ENCODE measurements at regions not wholly inside any gene's neighbourhood (a gene's known extent, or its start where the extent isn't known, plus 50 kb on each side); places are given as distances from the start of the nearest gene placed in this dataset.
A peak's percentile ranks its signal among the peaks of the same experiment; 100 is the strongest.

DNA sequence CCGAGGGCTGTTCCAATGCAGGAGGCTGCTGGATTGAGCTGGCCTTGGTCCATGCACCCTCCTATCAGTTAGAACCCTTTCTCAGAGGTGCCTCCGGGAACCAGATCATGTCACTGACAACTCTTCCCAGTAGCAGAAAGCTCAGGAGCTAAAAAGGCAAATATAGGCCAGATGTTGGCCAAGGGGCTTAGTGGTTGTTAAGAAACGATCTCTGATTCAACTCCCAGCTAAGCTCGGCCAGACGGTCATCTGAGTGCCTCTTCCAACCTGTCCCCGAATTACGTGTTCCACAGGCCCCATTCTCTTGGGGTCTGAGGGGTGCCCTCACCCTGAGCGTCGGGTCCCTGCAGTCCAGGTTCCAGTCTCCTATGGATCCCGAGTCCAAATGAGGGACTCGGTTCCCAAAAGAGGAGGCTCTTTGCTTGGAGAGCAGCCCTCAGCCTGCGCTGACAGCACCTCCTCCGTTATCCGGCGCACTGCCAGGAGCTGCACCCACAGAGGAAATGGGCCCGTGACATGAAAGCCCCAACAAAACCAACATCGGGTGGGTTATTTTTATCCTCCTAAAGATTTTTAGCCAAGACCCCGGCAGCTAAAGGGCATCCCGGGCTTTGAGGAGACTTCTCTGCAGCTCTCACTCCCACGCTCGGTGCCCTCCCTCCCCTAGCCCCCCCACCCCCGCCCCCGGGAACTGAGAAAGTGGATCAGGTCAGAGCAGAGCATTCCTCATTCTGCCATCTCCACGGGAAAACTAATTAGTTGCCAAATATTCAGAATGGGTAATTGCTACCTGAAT lies 106.6 kb upstream of the ID2 start:
- Histone ChIP-seq H3K27me3 (ENCODE audit: insufficient read depth, low read length) (0 out of 2 replicates have a peak, but pooled peaks cover 3% of the 10 kb centered on the region), H3K23me2 (ENCODE audit: insufficient read length, low read depth, low read length, poor library complexity, severe bottlenecking) (no peaks in the 10 kb centered on the region), H3K4ac (ENCODE audit: low read depth, low read length) (no peak overlapping the region), H4K8ac (replicated peaks; ENCODE audit: insufficient read length, low read depth, low read length) (no peak overlapping the region), H3K14ac (ENCODE audit: insufficient read depth, low read length) (no peak overlapping the region), H3K18ac (ENCODE audit: insufficient read length, low read depth, low read length) (no peak overlapping the region), H3K79me2 (ENCODE audit: insufficient read depth, low read length) (no peaks in the 10 kb centered on the region), H3K23ac (ENCODE audit: insufficient read length, low read depth, low read length) (no peak overlapping the region), H3T11ph (ENCODE audit: low read length) (no peak overlapping the region), H3K56ac (ENCODE audit: insufficient read length, low read depth, low read length) (no peak overlapping the region), H2BK20ac (ENCODE audit: low read depth, low read length, poor library complexity, severe bottlenecking) (no peak overlapping the region), H2BK5ac (ENCODE audit: insufficient read length, low read length) (no peak overlapping the region), H3K27ac (ENCODE audit: insufficient read length, low read depth, low read length) (no peak overlapping the region), H4K20me1 (ENCODE audit: control insufficient read depth, insufficient read depth, insufficient read length) (no peaks in the 10 kb centered on the region), H4K5ac (ENCODE audit: insufficient read length, low read depth, low read length) (no peak overlapping the region), H3K4me1 (ENCODE audit: insufficient read depth, low read length) (0 out of 2 replicates have a peak, but pooled peaks cover 2% of the 10 kb centered on the region), H2AFZ (ENCODE audit: low read length) (no peak overlapping the region), H2BK12ac (ENCODE audit: insufficient read length, low read depth, low read length) (no peak overlapping the region), H4K91ac (ENCODE audit: insufficient read length, low read depth, low read length) (no peak overlapping the region), H2BK120ac (ENCODE audit: low read depth, low read length, poor library complexity, severe bottlenecking) (no peak overlapping the region), H3K4me2 (ENCODE audit: insufficient read depth, insufficient read length, low read length) (no peak overlapping the region), H3K79me1 (ENCODE audit: insufficient read depth, low read depth, low read length, poor library complexity, severe bottlenecking) (no peaks in the 10 kb centered on the region), H3K9ac (ENCODE audit: extremely low read depth, insufficient read length, low read length) (no peak overlapping the region), H2BK15ac (ENCODE audit: low read depth, low read length) (no peak overlapping the region), H2AK5ac (ENCODE audit: insufficient read length, low read length) (no peak overlapping the region), H3K9me3 (ENCODE audit: control insufficient read depth, low read depth, low read length) (no peaks in the 10 kb centered on the region)
- H3K9me3 Mint-ChIP-seq = no peaks in the 10 kb centered on the region; a peak in 2 of 5 replicates
- H3K27ac Mint-ChIP-seq = peak overlapping the region; percentile 27 to 39 (median 31); a peak in 2 of 7 replicates
- TF ChIP-seq, protein P1, sequence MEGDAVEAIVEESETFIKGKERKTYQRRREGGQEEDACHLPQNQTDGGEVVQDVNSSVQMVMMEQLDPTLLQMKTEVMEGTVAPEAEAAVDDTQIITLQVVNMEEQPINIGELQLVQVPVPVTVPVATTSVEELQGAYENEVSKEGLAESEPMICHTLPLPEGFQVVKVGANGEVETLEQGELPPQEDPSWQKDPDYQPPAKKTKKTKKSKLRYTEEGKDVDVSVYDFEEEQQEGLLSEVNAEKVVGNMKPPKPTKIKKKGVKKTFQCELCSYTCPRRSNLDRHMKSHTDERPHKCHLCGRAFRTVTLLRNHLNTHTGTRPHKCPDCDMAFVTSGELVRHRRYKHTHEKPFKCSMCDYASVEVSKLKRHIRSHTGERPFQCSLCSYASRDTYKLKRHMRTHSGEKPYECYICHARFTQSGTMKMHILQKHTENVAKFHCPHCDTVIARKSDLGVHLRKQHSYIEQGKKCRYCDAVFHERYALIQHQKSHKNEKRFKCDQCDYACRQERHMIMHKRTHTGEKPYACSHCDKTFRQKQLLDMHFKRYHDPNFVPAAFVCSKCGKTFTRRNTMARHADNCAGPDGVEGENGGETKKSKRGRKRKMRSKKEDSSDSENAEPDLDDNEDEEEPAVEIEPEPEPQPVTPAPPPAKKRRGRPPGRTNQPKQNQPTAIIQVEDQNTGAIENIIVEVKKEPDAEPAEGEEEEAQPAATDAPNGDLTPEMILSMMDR (conservative IDR thresholded peaks at IDR 0.05) = no peak
- peaks cover 59 to 71% of the 10 kb centered on the region in 2 experiments for H3K4me1 Mint-ChIP-seq
- no peak overlapping the region for H3K4me3 Mint-ChIP-seq
- DNase-seq = peak; percentile 14
- no peaks in the 10 kb centered on the region for H3K36me3 Mint-ChIP-seq (ENCODE audit: insufficient read depth in 1 of 3, low read depth in 3 of 3)
- WGBS (ENCODE audit: extremely low coverage, insufficient read length, low lambda C conversion rate) = no CpG with 5 or more reads among the region's 24 CpGs
- peaks cover 1% of the 10 kb centered on the region; the same call in 1 of the 2 replicates for H3K27me3 Mint-ChIP-seq (ENCODE audit: low read depth)

Data from H9 (cell line).